Uterus (tissue), 3 donors: ENCODE measurements at regions not wholly inside any gene's neighbourhood (a gene's known extent, or its start where the extent isn't known, plus 50 kb on each side); places are given as distances from the start of the nearest gene placed in this dataset.

ENCODE experiments used
- DNase-seq, 2 donors: peaks; one replicate each; pipeline ENCODE4 v3.0.0-alpha.2; 2019 to 2020
- H3K27ac ChIP-seq, 2 donors: fragments of 200-600 bp; sonication (generic); 1 replicate in 1 of 2; 2 replicates in 1 of 2; pipeline ENCODE4 v1.5.1; 2016 to 2018
- H3K27me3 ChIP-seq, 2 donors: fragments of 200-600 bp; sonication (generic); one replicate each; pipeline ENCODE4 v1.5.1; 2018 to 2019; ENCODE audit warnings: control low read depth in 1 of 2
- H3K36me3 ChIP-seq, 2 donors: fragments of 200-600 bp; sonication (generic); one replicate each; pipeline ENCODE4 v1.5.1; 2019; ENCODE audit warnings: control low read depth in 1 of 2
- H3K4me1 ChIP-seq, 2 donors: fragments of 200-600 bp; sonication (generic); one replicate each; pipeline ENCODE4 v1.5.1; 2018 to 2019; ENCODE audit warnings: control low read depth in 1 of 2
- H3K4me3 ChIP-seq, 2 donors: fragments of 200-600 bp; sonication (generic); 1 replicate in 1 of 2; 2 replicates in 1 of 2; pipeline ENCODE4 v1.5.1; 2018 to 2019; ENCODE audit warnings: mild to moderate bottlenecking in 1 of 2
- H3K9me3 ChIP-seq, 2 donors: fragments of 200-600 bp; sonication (generic); one replicate each; pipeline ENCODE4 v1.5.1; 2019; ENCODE audit warnings: control low read depth in 1 of 2
- CTCF ChIP-seq, 4 experiments: fragments of 200-600 bp in 2 of 4; fragments of 450-650 bp in 2 of 4; sonication (generic) in 2 of 4; IDR thresholded peaks; one replicate each; pipeline ENCODE4 v1.5.1; 2016 to 2019; ENCODE audit warnings: antibody characterized with exemption in 4 of 4, mild to moderate bottlenecking in 2 of 4, moderate library complexity in 1 of 4
- POLR2A ChIP-seq, 2 donors: fragments of 450-650 bp; IDR thresholded peaks; one replicate each; pipeline ENCODE4 v1.6.1; 2016; ENCODE audit warnings: antibody characterized with exemption in 2 of 2, mild to moderate bottlenecking in 1 of 2, moderate library complexity in 1 of 2
- intact Hi-C: fragments of 100-400 bp; cut with DNase I; formaldehyde crosslinking; loops from one replicate; pipeline ENCODE4 v1.15.1; 2023; ENCODE audit warnings: low total_unique reads
- donor health status: DM: yes; HTN: yes; CAD: no.

DNA sequence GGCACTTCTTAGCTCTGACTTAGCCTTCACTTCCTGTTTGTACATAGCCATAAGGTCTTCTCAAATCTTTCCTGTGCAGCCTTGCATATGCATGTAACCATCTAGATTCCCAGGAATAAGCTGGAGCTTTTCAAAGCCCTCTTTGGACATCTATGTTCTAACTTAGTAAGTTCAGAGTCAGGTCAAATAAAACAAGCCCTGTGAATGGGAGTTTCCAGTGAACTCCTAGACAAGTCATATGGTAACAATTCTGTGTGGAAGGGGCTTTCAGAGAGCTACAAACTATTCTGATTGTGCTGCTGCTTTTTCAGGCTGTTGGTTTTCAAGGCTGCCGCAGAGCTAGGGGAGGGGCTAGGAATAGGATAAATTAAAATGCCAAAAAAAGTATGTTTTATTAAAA is 208.4 kb upstream of the AKR1E2 start:
- intact Hi-C loops = no loop called here
- H3K9me3 ChIP-seq = no peaks in the 10 kb centered on the region
- DNase-seq = no peak
- H3K27ac ChIP-seq = no peak overlapping the region
- no peaks in the 10 kb centered on the region for H3K4me1 ChIP-seq
- H3K36me3 ChIP-seq = no peaks in the 10 kb centered on the region
- no peaks in the 10 kb centered on the region for H3K27me3 ChIP-seq
- no peak for TF ChIP-seq POLR2A (IDR thresholded peaks at IDR 0.05)
- no peak for TF ChIP-seq CTCF (IDR thresholded peaks at IDR 0.05)
- H3K4me3 ChIP-seq = no peak overlapping the region

GRCh38 chr10:4615042-4615441 is 211.0 kb upstream of the AKR1E2 start:
- no peak overlapping the region for H3K27ac ChIP-seq
- TF ChIP-seq POLR2A (IDR thresholded peaks at IDR 0.05) (no peak), CTCF (IDR thresholded peaks at IDR 0.05) (no peak)
- no peaks in the 10 kb centered on the region for H3K4me1 ChIP-seq
- H3K9me3 ChIP-seq = no peaks in the 10 kb centered on the region
- H3K4me3 ChIP-seq = no peak overlapping the region
- no peaks in the 10 kb centered on the region for H3K36me3 ChIP-seq
- intact Hi-C loops = no loop called here
- no peaks in the 10 kb centered on the region for H3K27me3 ChIP-seq
- no peak for DNase-seq

GRCh38 chr10:4609251-4609650 is 216.8 kb upstream of the AKR1E2 start:
- Histone ChIP-seq H3K27ac (no peak overlapping the region), H3K36me3 (no peaks in the 10 kb centered on the region), H3K4me1 (no peaks in the 10 kb centered on the region), H3K9me3 (no peaks in the 10 kb centered on the region), H3K27me3 (no peaks in the 10 kb centered on the region), H3K4me3 (no peak overlapping the region)
- TF ChIP-seq POLR2A (IDR thresholded peaks at IDR 0.05) (no peak), CTCF (IDR thresholded peaks at IDR 0.05) (no peak)
- no peak for DNase-seq
- intact Hi-C loops = no loop called here

- intact Hi-C loops = no loop called here
- Histone ChIP-seq H3K27ac (no peak overlapping the region), H3K27me3 (no peaks in the 10 kb centered on the region), H3K4me3 (no peak overlapping the region), H3K9me3 (no peaks in the 10 kb centered on the region), H3K36me3 (no peaks in the 10 kb centered on the region), H3K4me1 (no peaks in the 10 kb centered on the region)
- no peak for DNase-seq
- TF ChIP-seq CTCF (IDR thresholded peaks at IDR 0.05) = no peak
- no peak for TF ChIP-seq POLR2A (IDR thresholded peaks at IDR 0.05)
These were observed 218.3 kb upstream of the AKR1E2 start for GRCh38 chr10:4607681-4608080.

- no peak for DNase-seq
- H3K9me3 ChIP-seq = no peaks in the 10 kb centered on the region
- TF ChIP-seq POLR2A (IDR thresholded peaks at IDR 0.05) (no peak), CTCF (IDR thresholded peaks at IDR 0.05) (no peak)
- no peak overlapping the region for H3K27ac ChIP-seq
- intact Hi-C loops = no loop called here
- H3K36me3 ChIP-seq = no peaks in the 10 kb centered on the region
- H3K4me1 ChIP-seq = no peaks in the 10 kb centered on the region
- no peak overlapping the region for H3K4me3 ChIP-seq
- no peaks in the 10 kb centered on the region for H3K27me3 ChIP-seq
These were observed 219.0 kb upstream of the AKR1E2 start for GRCh38 chr10:4606856-4607636.
